Panc1 (cell line): ENCODE measurements at regions not wholly inside any gene's neighbourhood (a gene's known extent, or its start where the extent isn't known, plus 50 kb on each side); places are given as distances from the start of the nearest gene placed in this dataset.

Experiments used
- ATAC-seq: fragments of 200-7000 bp; cut with Tn5 transposase; 2 replicates; pipeline ENCODE4 v1.9.1; 2020; ENCODE audit warnings: mild to moderate bottlenecking, moderate library complexity
- BruUV-seq: library from RNA; stranded (reverse); fragments of 400-500 nt; replicated peaks from 2 replicates; lab custom pipeline; 2021; lab: Mats Ljungman, UMichigan
- CTCF ChIA-PET: fragments of 300-600 bp; sonication (Branson Sonifier 250); formaldehyde crosslinking; loops from one replicate; lab custom pipeline; 2022; ENCODE audit warnings: antibody characterized with exemption; lab: Charles Lee
- POLR2A ChIA-PET: fragments of 300-600 bp; sonication (Branson Sonifier 250); formaldehyde crosslinking; loops from one replicate; lab custom pipeline; 2022; ENCODE audit warnings: antibody characterized with exemption; lab: Charles Lee
- DNase-seq: peaks from one replicate; pipeline ENCODE4 v3.0.0-alpha.2; 2010; ENCODE audit warnings: low read depth, low spot score
- H3K27ac ChIP-seq: 2 replicates; pipeline ENCODE4 v1.5.1; 2011; ENCODE audit warnings: mild to moderate bottlenecking, low read length, inconsistent platforms
- H3K27me3 ChIP-seq: fragments of 200-500 bp; sonication (Bioruptor generic); 2 replicates; pipeline ENCODE4 v1.6.0; 2014; ENCODE audit warnings: low read length, inconsistent platforms; ENCODE audit not compliant: control insufficient read depth, insufficient read depth
- H3K36me3 ChIP-seq: fragments of 200-500 bp; sonication (Bioruptor generic); 2 replicates; pipeline ENCODE4 v1.5.1; 2014; ENCODE audit warnings: inconsistent platforms, mild to moderate bottlenecking, low read length, moderate library complexity; ENCODE audit not compliant: control insufficient read depth, insufficient read depth
- H3K4me1 ChIP-seq: 2 replicates; pipeline ENCODE4 v1.5.1; 2011; ENCODE audit warnings: inconsistent platforms, mild to moderate bottlenecking, low read length, moderate library complexity; ENCODE audit not compliant: control insufficient read depth, insufficient read depth
- H3K4me3 ChIP-seq, 2 experiments: 2 replicates each; pipeline ENCODE4 v1.5.1; 2011 to 2012; ENCODE audit warnings: low read depth in 2 of 2, low read length in 2 of 2, mild to moderate bottlenecking in 2 of 2, inconsistent platforms in 1 of 2, moderate library complexity in 1 of 2
- H3K9me3 ChIP-seq: fragments of 200-500 bp; sonication (Bioruptor generic); 2 replicates; pipeline ENCODE4 v1.5.1; 2014; ENCODE audit warnings: low read depth, mild to moderate bottlenecking, inconsistent platforms, low read length, moderate library complexity; ENCODE audit not compliant: control insufficient read depth, insufficient read depth
- POLR2AphosphoS5 ChIP-seq: IDR thresholded peaks from 2 replicates; pipeline ENCODE4 v1.6.1; 2012; ENCODE audit warnings: mild to moderate bottlenecking, low read depth, low read length, moderate library complexity
- SIN3A ChIP-seq: IDR thresholded peaks from 2 replicates; pipeline ENCODE4 v1.6.1; 2012; ENCODE audit warnings: low read depth, mild to moderate bottlenecking, low read length, moderate library complexity, borderline replicate concordance; ENCODE audit not compliant: insufficient read depth
- TCF7L2 ChIP-seq: IDR thresholded peaks from 2 replicates; pipeline ENCODE4 v1.6.1; 2011; ENCODE audit warnings: mild to moderate bottlenecking, low read depth, low read length, inconsistent platforms
- in situ Hi-C: cut with HindIII; loops from 2 replicates; pipeline ENCODE4 v1.10.0; 2016; ENCODE audit warnings: low sequenced_read_pairs, low pct_unique_long_range_greater_than_20kb
- intact Hi-C: fragments of 100-400 bp; cut with micrococcal nuclease; formaldehyde crosslinking; loops from one replicate; pipeline ENCODE4 v1.10.0; 2022; ENCODE audit not compliant: unreplicated experiment
- TF ChIP-seq, protein P1 (sequence below): fragments of 450-650 bp; IDR thresholded peaks from 2 replicates; pipeline ENCODE4 v1.5.1; 2017; ENCODE audit warnings: mild to moderate bottlenecking
- TF ChIP-seq, protein P2 (sequence below), 2 experiments: IDR thresholded peaks; 2 replicates each; pipeline ENCODE4 v1.6.1; 2011 to 2012; ENCODE audit warnings: low read depth in 2 of 2, control low read depth in 1 of 2, low read length in 1 of 2, mild to moderate bottlenecking in 1 of 2, moderate library complexity in 1 of 2; ENCODE audit not compliant: insufficient read depth in 1 of 2

DNA sequence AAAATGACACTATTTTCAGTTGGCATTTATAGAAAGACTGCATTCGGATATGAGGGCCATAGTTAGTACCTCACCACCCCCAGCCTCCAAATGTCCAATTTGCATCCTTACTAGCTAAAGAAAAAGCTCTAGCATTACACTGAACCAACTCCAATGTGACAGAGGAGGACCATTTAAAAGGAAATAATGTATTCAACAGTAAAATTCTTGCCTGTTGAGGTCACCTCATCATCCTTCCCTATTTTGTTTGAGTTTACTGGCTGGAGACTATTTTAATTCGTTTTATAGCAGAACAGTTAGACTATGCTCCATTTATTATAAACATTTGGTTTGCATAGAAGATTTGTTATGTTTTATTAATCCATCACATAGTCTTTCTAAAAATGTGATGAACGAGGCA lies 88.2 kb upstream of the PPARGC1A start:
- CTCF ChIA-PET, result no interaction called here
- Histone ChIP-seq H3K27ac (no peak overlapping the region), H3K27me3 (no peaks in the 10 kb centered on the region), H3K4me1 (no peaks in the 10 kb centered on the region), H3K36me3 (no peaks in the 10 kb centered on the region), H3K9me3 (no peaks in the 10 kb centered on the region), H3K4me3 (no peak overlapping the region)
- TF ChIP-seq POLR2AphosphoS5 (no peak), TCF7L2 (no peak), SIN3A (no peak)
- TF ChIP-seq, protein P1, sequence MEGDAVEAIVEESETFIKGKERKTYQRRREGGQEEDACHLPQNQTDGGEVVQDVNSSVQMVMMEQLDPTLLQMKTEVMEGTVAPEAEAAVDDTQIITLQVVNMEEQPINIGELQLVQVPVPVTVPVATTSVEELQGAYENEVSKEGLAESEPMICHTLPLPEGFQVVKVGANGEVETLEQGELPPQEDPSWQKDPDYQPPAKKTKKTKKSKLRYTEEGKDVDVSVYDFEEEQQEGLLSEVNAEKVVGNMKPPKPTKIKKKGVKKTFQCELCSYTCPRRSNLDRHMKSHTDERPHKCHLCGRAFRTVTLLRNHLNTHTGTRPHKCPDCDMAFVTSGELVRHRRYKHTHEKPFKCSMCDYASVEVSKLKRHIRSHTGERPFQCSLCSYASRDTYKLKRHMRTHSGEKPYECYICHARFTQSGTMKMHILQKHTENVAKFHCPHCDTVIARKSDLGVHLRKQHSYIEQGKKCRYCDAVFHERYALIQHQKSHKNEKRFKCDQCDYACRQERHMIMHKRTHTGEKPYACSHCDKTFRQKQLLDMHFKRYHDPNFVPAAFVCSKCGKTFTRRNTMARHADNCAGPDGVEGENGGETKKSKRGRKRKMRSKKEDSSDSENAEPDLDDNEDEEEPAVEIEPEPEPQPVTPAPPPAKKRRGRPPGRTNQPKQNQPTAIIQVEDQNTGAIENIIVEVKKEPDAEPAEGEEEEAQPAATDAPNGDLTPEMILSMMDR, result no peak
- TF ChIP-seq, protein P2, sequence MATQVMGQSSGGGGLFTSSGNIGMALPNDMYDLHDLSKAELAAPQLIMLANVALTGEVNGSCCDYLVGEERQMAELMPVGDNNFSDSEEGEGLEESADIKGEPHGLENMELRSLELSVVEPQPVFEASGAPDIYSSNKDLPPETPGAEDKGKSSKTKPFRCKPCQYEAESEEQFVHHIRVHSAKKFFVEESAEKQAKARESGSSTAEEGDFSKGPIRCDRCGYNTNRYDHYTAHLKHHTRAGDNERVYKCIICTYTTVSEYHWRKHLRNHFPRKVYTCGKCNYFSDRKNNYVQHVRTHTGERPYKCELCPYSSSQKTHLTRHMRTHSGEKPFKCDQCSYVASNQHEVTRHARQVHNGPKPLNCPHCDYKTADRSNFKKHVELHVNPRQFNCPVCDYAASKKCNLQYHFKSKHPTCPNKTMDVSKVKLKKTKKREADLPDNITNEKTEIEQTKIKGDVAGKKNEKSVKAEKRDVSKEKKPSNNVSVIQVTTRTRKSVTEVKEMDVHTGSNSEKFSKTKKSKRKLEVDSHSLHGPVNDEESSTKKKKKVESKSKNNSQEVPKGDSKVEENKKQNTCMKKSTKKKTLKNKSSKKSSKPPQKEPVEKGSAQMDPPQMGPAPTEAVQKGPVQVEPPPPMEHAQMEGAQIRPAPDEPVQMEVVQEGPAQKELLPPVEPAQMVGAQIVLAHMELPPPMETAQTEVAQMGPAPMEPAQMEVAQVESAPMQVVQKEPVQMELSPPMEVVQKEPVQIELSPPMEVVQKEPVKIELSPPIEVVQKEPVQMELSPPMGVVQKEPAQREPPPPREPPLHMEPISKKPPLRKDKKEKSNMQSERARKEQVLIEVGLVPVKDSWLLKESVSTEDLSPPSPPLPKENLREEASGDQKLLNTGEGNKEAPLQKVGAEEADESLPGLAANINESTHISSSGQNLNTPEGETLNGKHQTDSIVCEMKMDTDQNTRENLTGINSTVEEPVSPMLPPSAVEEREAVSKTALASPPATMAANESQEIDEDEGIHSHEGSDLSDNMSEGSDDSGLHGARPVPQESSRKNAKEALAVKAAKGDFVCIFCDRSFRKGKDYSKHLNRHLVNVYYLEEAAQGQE (IDR thresholded peaks at IDR 0.05; ENCODE audit: insufficient read depth in 1 of 2, low read depth in 2 of 2, low read length in 1 of 2), result no peak
- POLR2A ChIA-PET, result no interaction called here
- intact Hi-C loops, result no loop called here
- no peak for DNase-seq
- no TSS peak for BruUV-seq
- in situ Hi-C loops, result no loop called here
- ATAC-seq, result no peak

DNA sequence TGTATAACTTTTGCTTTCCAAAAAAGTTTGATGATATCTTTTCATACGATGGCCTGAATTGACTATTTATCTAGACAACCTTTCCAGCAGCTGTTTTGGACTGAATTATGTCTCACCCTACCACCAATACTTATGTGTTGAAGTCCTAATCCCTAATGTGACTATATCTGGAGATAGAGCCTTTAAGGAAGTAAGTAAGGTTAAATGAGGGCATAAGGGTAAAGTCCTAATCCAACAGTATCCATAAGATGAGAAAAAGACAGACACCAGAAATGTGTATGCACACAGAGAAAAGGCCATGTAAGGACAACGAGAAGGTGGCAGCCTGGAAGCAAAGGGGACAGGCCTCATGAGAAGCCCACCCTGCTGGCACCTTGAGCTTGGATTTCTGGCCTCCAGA lies 86.6 kb upstream of the PPARGC1A start:
- in situ Hi-C loops, result no loop called here
- Histone ChIP-seq H3K27me3 (no peaks in the 10 kb centered on the region), H3K9me3 (no peaks in the 10 kb centered on the region), H3K36me3 (no peaks in the 10 kb centered on the region), H3K4me1 (no peaks in the 10 kb centered on the region), H3K4me3 (no peak overlapping the region), H3K27ac (no peak overlapping the region)
- no TSS peak for BruUV-seq
- POLR2A ChIA-PET, result no interaction called here
- DNase-seq (no peak), ATAC-seq (no peak)
- intact Hi-C loops, result no loop called here
- CTCF ChIA-PET, result no interaction called here
- TF ChIP-seq, protein P1, result no peak
- no peak for TF ChIP-seq POLR2AphosphoS5
- TF ChIP-seq TCF7L2, result no peak
- no peak for TF ChIP-seq SIN3A
